Gastrocnemius medialis (tissue), 4 donors: ENCODE measurements at regions not wholly inside any gene's neighbourhood (a gene's known extent, or its start where the extent isn't known, plus 50 kb on each side); places are given as distances from the start of the nearest gene placed in this dataset.

Experiments
- ATAC-seq, 2 donors: fragments of 150-250 bp; one replicate each; pipeline ENCODE4 v1.9.1; 2016
- DNase-seq, 2 donors: peaks; one replicate each; pipeline ENCODE4 v3.0.0-alpha.2; 2019
- H3K27ac ChIP-seq, 4 donors: fragments of 200-600 bp; sonication (generic); 1 replicate in 1 of 4; 2 replicates in 3 of 4; pipeline ENCODE4 v1.5.1; 2016 to 2018; ENCODE audit warnings: mild to moderate bottlenecking in 2 of 4, moderate library complexity in 1 of 4
- H3K27me3 ChIP-seq, 3 donors: fragments of 200-600 bp; sonication (generic) in 2 of 3; 1 replicate in 1 of 3; 2 replicates in 2 of 3; pipeline versions ENCODE4 v1.5.1 to v1.6.0; 2016 to 2019; ENCODE audit warnings: mild to moderate bottlenecking in 1 of 3, moderate library complexity in 1 of 3
- H3K36me3 ChIP-seq, 2 donors: fragments of 200-600 bp; sonication (generic) in 1 of 2; one replicate each; pipeline ENCODE4 v1.5.1; 2017 to 2018
- H3K4me1 ChIP-seq, 2 donors: fragments of 200-600 bp; sonication (generic) in 1 of 2; one replicate each; pipeline ENCODE4 v1.5.1; 2016 to 2017; ENCODE audit warnings: mild to moderate bottlenecking in 2 of 2
- H3K4me3 ChIP-seq, 4 donors: fragments of 200-600 bp; sonication (generic) in 3 of 4; 1 replicate in 1 of 4; 2 replicates in 3 of 4; pipeline ENCODE4 v1.5.1; 2016 to 2019; ENCODE audit warnings: mild to moderate bottlenecking in 2 of 4
- H3K9me3 ChIP-seq, 3 donors: fragments of 200-600 bp; sonication (generic) in 2 of 3; 1 replicate in 1 of 3; 2 replicates in 2 of 3; pipeline ENCODE4 v1.5.1; 2016 to 2019
- POLR2A ChIP-seq, 2 donors: fragments of 450-650 bp; IDR thresholded peaks; one replicate each; pipeline ENCODE4 v1.6.1; 2017; ENCODE audit warnings: antibody characterized with exemption in 2 of 2, mild to moderate bottlenecking in 2 of 2, moderate library complexity in 2 of 2
- in situ Hi-C, 4 donors: fragments of 200-750 bp; cut with MboI; loops; one replicate each; pipeline versions ENCODE4 v1.15.0 to v1.8.0; 2017; ENCODE audit warnings: low sequenced_read_pairs in 4 of 4
- intact Hi-C: fragments of 100-400 bp; cut with DNase I; formaldehyde crosslinking; loops from one replicate; pipeline ENCODE4 v1.15.1; 2023; ENCODE audit warnings: low total_unique reads
- TF ChIP-seq, protein P1 (sequence below), 5 experiments: fragments of 450-650 bp in 3 of 5; fragments of 200-600 bp in 2 of 5; sonication (generic) in 2 of 5; IDR thresholded peaks in 4 of 5; conservative IDR thresholded peaks in 1 of 5; 1 replicate in 4 of 5; 2 replicates in 1 of 5; pipeline ENCODE4 v1.5.1; 2016 to 2019; ENCODE audit warnings: antibody characterized with exemption in 5 of 5, mild to moderate bottlenecking in 3 of 5, moderate library complexity in 3 of 5

- Histone ChIP-seq H3K9me3 (no peaks in the 10 kb centered on the region), H3K27me3 (no peaks in the 10 kb centered on the region), H3K27ac (no peak overlapping the region), H3K36me3 (no peaks in the 10 kb centered on the region), H3K4me3 (no peak overlapping the region), H3K4me1 (no peaks in the 10 kb centered on the region)
- TF ChIP-seq, protein P1, sequence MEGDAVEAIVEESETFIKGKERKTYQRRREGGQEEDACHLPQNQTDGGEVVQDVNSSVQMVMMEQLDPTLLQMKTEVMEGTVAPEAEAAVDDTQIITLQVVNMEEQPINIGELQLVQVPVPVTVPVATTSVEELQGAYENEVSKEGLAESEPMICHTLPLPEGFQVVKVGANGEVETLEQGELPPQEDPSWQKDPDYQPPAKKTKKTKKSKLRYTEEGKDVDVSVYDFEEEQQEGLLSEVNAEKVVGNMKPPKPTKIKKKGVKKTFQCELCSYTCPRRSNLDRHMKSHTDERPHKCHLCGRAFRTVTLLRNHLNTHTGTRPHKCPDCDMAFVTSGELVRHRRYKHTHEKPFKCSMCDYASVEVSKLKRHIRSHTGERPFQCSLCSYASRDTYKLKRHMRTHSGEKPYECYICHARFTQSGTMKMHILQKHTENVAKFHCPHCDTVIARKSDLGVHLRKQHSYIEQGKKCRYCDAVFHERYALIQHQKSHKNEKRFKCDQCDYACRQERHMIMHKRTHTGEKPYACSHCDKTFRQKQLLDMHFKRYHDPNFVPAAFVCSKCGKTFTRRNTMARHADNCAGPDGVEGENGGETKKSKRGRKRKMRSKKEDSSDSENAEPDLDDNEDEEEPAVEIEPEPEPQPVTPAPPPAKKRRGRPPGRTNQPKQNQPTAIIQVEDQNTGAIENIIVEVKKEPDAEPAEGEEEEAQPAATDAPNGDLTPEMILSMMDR (IDR thresholded peaks at IDR 0.05 in 4 of 5, conservative IDR thresholded peaks at IDR 0.05 in 1 of 5) = no peak
- TF ChIP-seq POLR2A (IDR thresholded peaks at IDR 0.05) = no peak
- no peak for DNase-seq
- in situ Hi-C loops = no loop called here
- intact Hi-C loops = no loop called here
- no peak for ATAC-seq
These were observed 111.5 kb upstream of the HTR2A start for GRCh38 chr13:47008318-47008717.

DNA sequence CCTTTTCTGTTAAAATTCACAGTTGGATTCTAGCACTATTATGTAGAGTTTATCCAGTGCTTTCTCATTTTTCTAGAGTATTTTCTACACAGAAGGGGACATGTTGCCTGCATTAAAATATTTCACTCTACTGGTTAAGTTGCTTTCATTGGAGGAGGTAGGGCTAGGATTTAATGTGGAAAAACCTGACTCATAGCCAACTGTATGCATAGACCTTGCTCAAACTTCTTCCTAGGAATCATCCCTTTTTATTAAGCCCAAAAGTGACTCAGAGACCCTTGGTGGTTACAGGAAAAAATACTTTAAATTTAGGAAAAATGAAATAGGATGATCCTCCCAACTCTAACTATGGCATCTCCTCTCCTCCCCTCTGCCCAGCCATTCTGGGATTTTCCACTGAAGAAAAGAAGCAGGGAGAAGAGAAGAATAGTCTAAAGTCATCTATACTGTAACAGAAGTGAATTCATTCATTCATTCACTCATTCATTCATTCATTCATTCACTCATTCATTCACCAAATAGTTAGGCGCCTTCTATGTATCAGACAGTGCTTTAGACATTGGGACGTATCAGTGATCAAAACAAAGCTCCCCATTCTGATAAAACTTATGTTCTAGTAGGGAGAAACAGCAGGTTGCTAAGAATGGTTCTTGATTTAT, 109.0 kb upstream of the HTR2A start:
- intact Hi-C loops = no loop called here
- H3K4me1 ChIP-seq = no peaks in the 10 kb centered on the region
- no peaks in the 10 kb centered on the region for H3K36me3 ChIP-seq
- ATAC-seq = no peak
- H3K27ac ChIP-seq = no peak overlapping the region
- DNase-seq = no peak
- H3K9me3 ChIP-seq = no peaks in the 10 kb centered on the region
- H3K4me3 ChIP-seq = no peak overlapping the region
- TF ChIP-seq POLR2A (IDR thresholded peaks at IDR 0.05) = no peak
- TF ChIP-seq, protein P1 (IDR thresholded peaks at IDR 0.05 in 4 of 5, conservative IDR thresholded peaks at IDR 0.05 in 1 of 5) = no peak
- in situ Hi-C loops = no loop called here
- H3K27me3 ChIP-seq = no peaks in the 10 kb centered on the region

GRCh38 chr13:47004540-47004939, 107.7 kb upstream of the HTR2A start:
- intact Hi-C loops = no loop called here
- no peaks in the 10 kb centered on the region for H3K27me3 ChIP-seq
- H3K4me1 ChIP-seq = no peaks in the 10 kb centered on the region
- no peaks in the 10 kb centered on the region for H3K9me3 ChIP-seq
- in situ Hi-C loops = no loop called here
- H3K36me3 ChIP-seq = no peaks in the 10 kb centered on the region
- TF ChIP-seq, protein P1 (IDR thresholded peaks at IDR 0.05 in 4 of 5, conservative IDR thresholded peaks at IDR 0.05 in 1 of 5) = no peak
- ATAC-seq (no peak), DNase-seq (no peak)
- no peak overlapping the region for H3K4me3 ChIP-seq
- H3K27ac ChIP-seq = no peak overlapping the region

DNA sequence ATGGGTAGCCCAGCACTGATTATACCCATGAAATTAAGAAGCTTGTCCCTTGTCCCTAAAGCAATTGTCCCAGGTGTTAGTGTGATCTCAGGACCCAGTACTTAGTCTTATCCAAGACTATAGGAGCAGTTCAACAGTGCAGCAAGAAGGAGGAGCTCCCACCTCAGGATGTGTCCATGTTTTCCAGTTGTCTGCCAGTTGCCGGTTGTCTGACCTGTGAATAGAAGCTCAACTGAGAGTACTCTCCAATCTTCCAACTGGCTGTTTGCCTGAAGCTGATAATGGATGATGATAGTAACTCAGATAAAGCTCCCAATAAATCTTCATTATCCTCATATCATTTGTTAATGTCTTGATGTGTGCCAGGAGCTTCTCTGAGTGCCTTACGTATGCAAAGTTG, 107.2 kb upstream of the HTR2A start:
- Histone ChIP-seq H3K27me3 (no peaks in the 10 kb centered on the region), H3K4me3 (no peak overlapping the region), H3K27ac (no peak overlapping the region), H3K36me3 (no peaks in the 10 kb centered on the region), H3K4me1 (no peaks in the 10 kb centered on the region), H3K9me3 (no peaks in the 10 kb centered on the region)
- TF ChIP-seq, protein P1 (IDR thresholded peaks at IDR 0.05 in 4 of 5, conservative IDR thresholded peaks at IDR 0.05 in 1 of 5) = no peak
- no peak for TF ChIP-seq POLR2A (IDR thresholded peaks at IDR 0.05)
- intact Hi-C loops (no loop called here), in situ Hi-C loops (no loop called here)
- DNase-seq (no peak), ATAC-seq (no peak)

GRCh38 chr13:47000165-47000564, 103.3 kb upstream of the HTR2A start:
- ATAC-seq = no peak
- Histone ChIP-seq H3K4me3 (no peak overlapping the region), H3K4me1 (no peaks in the 10 kb centered on the region), H3K9me3 (no peaks in the 10 kb centered on the region), H3K27ac (no peak overlapping the region), H3K27me3 (no peaks in the 10 kb centered on the region), H3K36me3 (no peaks in the 10 kb centered on the region)
- in situ Hi-C loops (no loop called here), intact Hi-C loops (no loop called here)
- no peak for TF ChIP-seq POLR2A (IDR thresholded peaks at IDR 0.05)
- no peak for DNase-seq
